H1 (cell line): ENCODE measurements at regions not wholly inside any gene's neighbourhood (a gene's known extent, or its start where the extent isn't known, plus 50 kb on each side); places are given as distances from the start of the nearest gene placed in this dataset.

Source experiments
- CTCF ChIA-PET: fragments of 300-600 bp; sonication (Branson Sonifier 250); formaldehyde crosslinking; loops from one replicate; lab custom pipeline; 2021; ENCODE audit not compliant: partially characterized antibody; lab: Charles Lee
- POLR2A ChIA-PET: fragments of 300-600 bp; sonication (Branson Sonifier 250); formaldehyde crosslinking; loops from one replicate; lab custom pipeline; 2021; ENCODE audit warnings: inconsistent platforms; ENCODE audit not compliant: partially characterized antibody; lab: Charles Lee
- DNase-seq, 2 experiments: peaks; one replicate each; pipeline versions ENCODE4 v3.0.0 to v3.0.0-alpha.2; 2010 to 2022; ENCODE audit warnings: low spot score in 2 of 2, low read depth in 1 of 2, mixed read lengths in 1 of 2
- FAIRE-seq: peaks from 2 replicates; lab custom pipeline; 2011; peaks lifted over from hg19 to GRCh38; lab: Jason Lieb, UNC
- H2AFZ ChIP-seq: 2 replicates; pipeline ENCODE4 v1.8.1; 2012; ENCODE audit warnings: low read length, inconsistent platforms
- H2AK5ac ChIP-seq: 2 replicates; pipeline ENCODE4 v1.6.1; 2013; ENCODE audit warnings: low read depth, low read length
- H2BK120ac ChIP-seq: replicated peaks from 2 replicates; pipeline ENCODE3; 2013; ENCODE audit warnings: low read depth, low read length, inconsistent platforms
- H2BK12ac ChIP-seq: 2 replicates; pipeline ENCODE4 v1.6.1; 2013; ENCODE audit warnings: low read depth, low read length
- H2BK15ac ChIP-seq: 2 replicates; pipeline ENCODE4 v1.6.1; 2013; ENCODE audit warnings: low read length
- H2BK20ac ChIP-seq: 2 replicates; pipeline ENCODE4 v1.6.1; 2013; ENCODE audit warnings: low read length
- H2BK5ac ChIP-seq: 2 replicates; pipeline ENCODE4 v1.6.1; 2013; ENCODE audit warnings: low read depth, low read length
- H3K14ac ChIP-seq: 2 replicates; pipeline ENCODE4 v1.6.1; 2013; ENCODE audit warnings: inconsistent platforms; ENCODE audit not compliant: insufficient read length
- H3K18ac ChIP-seq: 2 replicates; pipeline ENCODE4 v1.6.1; 2013; ENCODE audit warnings: low read length; ENCODE audit errors: extremely low read depth
- H3K23ac ChIP-seq: 2 replicates; pipeline ENCODE4 v1.6.1; 2013; ENCODE audit warnings: inconsistent platforms; ENCODE audit not compliant: insufficient read length
- H3K23me2 ChIP-seq: 2 replicates; pipeline ENCODE4 v1.6.1; 2013; ENCODE audit warnings: low read depth, low read length
- H3K27ac ChIP-seq: 2 replicates; pipeline ENCODE4 v1.6.1; 2011; ENCODE audit warnings: low read depth, low read length, inconsistent platforms
- H3K27me3 ChIP-seq, 4 experiments: replicated peaks in 1 of 4; 1 replicate in 1 of 4; 2 replicates in 3 of 4; pipeline versions ENCODE4 v1.6.1 to v1.8.1; 2011 to 2013; ENCODE audit warnings: low read length in 3 of 4, mild to moderate bottlenecking in 3 of 4, inconsistent platforms in 2 of 4, mixed read lengths in 2 of 4, moderate library complexity in 1 of 4; ENCODE audit not compliant: control insufficient read depth in 3 of 4, insufficient read depth in 3 of 4; ENCODE audit errors: extremely low read depth in 1 of 4
- H3K36me3 ChIP-seq, 4 experiments: 2 replicates each; pipeline versions ENCODE4 v1.6.1 to v1.8.1; 2011 to 2013; ENCODE audit warnings: mild to moderate bottlenecking in 4 of 4, low read length in 3 of 4, moderate library complexity in 2 of 4, control low read depth in 1 of 4, inconsistent platforms in 1 of 4; ENCODE audit not compliant: insufficient read depth in 4 of 4, control insufficient read depth in 2 of 4
- H3K4ac ChIP-seq: replicated peaks from 2 replicates; pipeline ENCODE3; 2013; ENCODE audit warnings: low read length, low read depth, mixed read lengths, inconsistent platforms; ENCODE audit not compliant: insufficient read length
- H3K4me1 ChIP-seq, 4 experiments: replicated peaks in 1 of 4; 1 replicate in 1 of 4; 2 replicates in 3 of 4; pipeline versions ENCODE4 v1.6.1 to v1.8.1; 2011 to 2013; ENCODE audit warnings: low read length in 3 of 4, inconsistent platforms in 2 of 4, mixed read lengths in 1 of 4; ENCODE audit not compliant: insufficient read depth in 4 of 4, control insufficient read depth in 3 of 4
- H3K4me2 ChIP-seq, 2 experiments: 2 replicates each; pipeline versions ENCODE4 v1.6.1 to v1.8.1; 2011 to 2013; ENCODE audit warnings: low read depth in 2 of 2, low read length in 2 of 2, control low read depth in 1 of 2, inconsistent platforms in 1 of 2, mild to moderate bottlenecking in 1 of 2; ENCODE audit not compliant: insufficient read depth in 1 of 2
- H3K4me3 ChIP-seq, 4 experiments: fragments of 200-600, 300-600 bp in 1 of 4; sonication (generic), shearing (Covaris generic), sonication (Bioruptor Twin) in 1 of 4; 2 replicates each; pipeline versions ENCODE4 v1.5.1 to v1.8.1; 2011 to 2016; ENCODE audit warnings: low read length in 4 of 4, low read depth in 3 of 4, control low read depth in 2 of 4, inconsistent platforms in 2 of 4, mild to moderate bottlenecking in 2 of 4, mixed read lengths in 1 of 4, moderate library complexity in 1 of 4; ENCODE audit not compliant: insufficient read depth in 2 of 4; ENCODE audit errors: extremely low read depth in 1 of 4
- H3K56ac ChIP-seq: replicated peaks from 2 replicates; pipeline ENCODE3; 2013; ENCODE audit warnings: low read depth, mild to moderate bottlenecking, mixed read lengths, low read length, inconsistent platforms; ENCODE audit not compliant: insufficient read length
- H3K79me1 ChIP-seq: 2 replicates; pipeline ENCODE4 v1.6.1; 2013; ENCODE audit warnings: low read depth, low read length, control low read depth
- H3K79me2 ChIP-seq, 2 experiments: 2 replicates each; pipeline versions ENCODE4 v1.6.1 to v1.8.1; 2012 to 2013; ENCODE audit warnings: low read length in 2 of 2, mild to moderate bottlenecking in 2 of 2, inconsistent platforms in 1 of 2; ENCODE audit not compliant: insufficient read depth in 2 of 2, control insufficient read depth in 1 of 2
- H3K9ac ChIP-seq, 4 experiments: replicated peaks in 1 of 4; 1 replicate in 1 of 4; 2 replicates in 3 of 4; pipeline versions ENCODE4 v1.6.1 to v1.8.1; 2011 to 2013; ENCODE audit warnings: low read depth in 3 of 4, low read length in 3 of 4, control low read depth in 2 of 4, mild to moderate bottlenecking in 2 of 4, moderate library complexity in 2 of 4, inconsistent platforms in 1 of 4; ENCODE audit errors: extremely low read depth in 1 of 4
- H3K9me3 ChIP-seq, 2 experiments: 2 replicates each; pipeline versions ENCODE4 v1.6.1 to v1.8.1; 2012 to 2013; ENCODE audit warnings: mild to moderate bottlenecking in 2 of 2, moderate library complexity in 2 of 2, control low read depth in 1 of 2, inconsistent platforms in 1 of 2, low read depth in 1 of 2, low read length in 1 of 2, mixed read lengths in 1 of 2; ENCODE audit not compliant: insufficient read depth in 2 of 2
- H4K20me1 ChIP-seq, 2 experiments: replicated peaks in 1 of 2; 2 replicates each; pipeline versions ENCODE3 to v1.8.1; 2011 to 2013; ENCODE audit warnings: inconsistent platforms in 2 of 2, low read length in 2 of 2, mild to moderate bottlenecking in 1 of 2; ENCODE audit not compliant: insufficient read depth in 2 of 2, control insufficient read depth in 1 of 2
- H4K5ac ChIP-seq: 2 replicates; pipeline ENCODE4 v1.6.1; 2013; ENCODE audit warnings: low read length, low read depth, mixed read lengths, inconsistent platforms; ENCODE audit not compliant: insufficient read length
- H4K8ac ChIP-seq: 2 replicates; pipeline ENCODE4 v1.8.0; 2013; ENCODE audit warnings: mild to moderate bottlenecking, moderate library complexity, low read length, inconsistent platforms; ENCODE audit not compliant: insufficient read depth; ENCODE audit errors: extremely low read depth
- H4K91ac ChIP-seq: replicated peaks from 2 replicates; pipeline ENCODE3; 2013; ENCODE audit warnings: low read length, mixed read lengths, inconsistent platforms; ENCODE audit not compliant: insufficient read length
- CEBPB ChIP-seq: IDR thresholded peaks from 2 replicates; pipeline ENCODE4 v1.6.1; 2012; ENCODE audit warnings: low read depth, low read length
- EP300 ChIP-seq, 2 experiments: IDR thresholded peaks; 1 replicate in 1 of 2; 2 replicates in 1 of 2; pipeline ENCODE4 v1.6.1; 2011 to 2012; ENCODE audit warnings: low read depth in 2 of 2, low read length in 2 of 2, mild to moderate bottlenecking in 2 of 2, borderline replicate concordance in 1 of 2, inconsistent platforms in 1 of 2, moderate library complexity in 1 of 2
- FOSL1 ChIP-seq: IDR thresholded peaks from 2 replicates; pipeline ENCODE4 v1.6.1; 2011; ENCODE audit warnings: mild to moderate bottlenecking, low read depth, low read length, moderate library complexity; ENCODE audit not compliant: insufficient read depth
- GABPA ChIP-seq: IDR thresholded peaks from 2 replicates; pipeline ENCODE4 v1.6.1; 2011; ENCODE audit warnings: mild to moderate bottlenecking, low read length, moderate library complexity, borderline replicate concordance; ENCODE audit not compliant: insufficient read depth
- PHF8 ChIP-seq: fragments of 200-600 bp; sonication (generic); conservative IDR thresholded peaks from 2 replicates; pipeline ENCODE4 v1.7.1; 2012; ENCODE audit warnings: low read depth, mild to moderate bottlenecking, inconsistent platforms, low read length, moderate library complexity
- SIRT6 ChIP-seq: IDR thresholded peaks from one replicate; pipeline ENCODE4 v1.7.1; 2012; ENCODE audit warnings: low read length, inconsistent platforms
- TBP ChIP-seq: IDR thresholded peaks from 2 replicates; pipeline ENCODE4 v1.6.1; 2011; ENCODE audit warnings: low read depth, low read length, improper control_type of control experiment
- WGBS, 2 experiments: shearing (Covaris generic) in 1 of 2; methylation state at CpG; one replicate each; pipeline versions ENCODE4 v1.1.6 to v1.1.7; 2013 to 2015; ENCODE audit warnings: low lambda C conversion rate in 2 of 2, mixed read lengths in 2 of 2, inconsistent platforms in 1 of 2, low coverage in 1 of 2, missing lambda C conversion rate in 1 of 2; ENCODE audit not compliant: insufficient replicate concordance in 2 of 2, insufficient coverage in 1 of 2, insufficient read length in 1 of 2; ENCODE audit errors: extremely low coverage in 1 of 2, missing lambda C conversion rate in 1 of 2; 5-methylcytosine and 5-hydroxymethylcytosine counted together

GRCh38 chr2:78457269-78457668, 568.2 kb upstream of the REG3G start:
- Histone ChIP-seq H4K20me1 (no peaks in the 10 kb centered on the region), H3K9me3 (no peaks in the 10 kb centered on the region), H2BK12ac (no peak overlapping the region), H3K9ac (no peak overlapping the region), H3K27me3 (no peaks in the 10 kb centered on the region), H3K36me3 (no peaks in the 10 kb centered on the region), H2BK15ac (no peak overlapping the region), H3K4ac (no peak overlapping the region), H2BK5ac (no peak overlapping the region), H3K27ac (no peak overlapping the region), H3K23ac (no peak overlapping the region), H2AK5ac (no peak overlapping the region), H3K79me1 (no peaks in the 10 kb centered on the region), H3K4me1 (no peaks in the 10 kb centered on the region), H3K23me2 (no peaks in the 10 kb centered on the region), H3K18ac (no peak overlapping the region), H4K91ac (no peak overlapping the region), H4K8ac (no peak overlapping the region), H2AFZ (no peak overlapping the region), H3K4me3 (no peak overlapping the region), H4K5ac (no peak overlapping the region), H3K79me2 (no peaks in the 10 kb centered on the region), H3K14ac (no peak overlapping the region), H3K56ac (no peak overlapping the region), H3K4me2 (no peak overlapping the region), H2BK120ac (no peak overlapping the region), H2BK20ac (no peak overlapping the region)
- no peak for DNase-seq
- POLR2A ChIA-PET: no interaction called here
- no peak for FAIRE-seq
- 100% methylated on average over 1 of the region's 1 CpG; no CpG with 5 or more reads in 1 of the 2 experiments for WGBS, 2 experiments
- CTCF ChIA-PET: no interaction called here
- no peak for TF ChIP-seq PHF8
- no peak for TF ChIP-seq SIRT6
- TF ChIP-seq FOSL1: no peak
- no peak for TF ChIP-seq EP300 (IDR thresholded peaks at IDR 0.05; ENCODE audit: borderline replicate concordance in 1 of 2, low read depth in 2 of 2, low read length in 2 of 2)
- TF ChIP-seq CEBPB: no peak
- no peak for TF ChIP-seq GABPA
- no peak for TF ChIP-seq TBP
